ENCODE measurements at regions not wholly inside any gene's neighbourhood (a gene's known extent, or its start where the extent isn't known, plus 50 kb on each side); places are given as distances from the start of the nearest gene placed in this dataset.
"Not testable (repeated sequence)": the region's sequence is repeated elsewhere in the genome, so short reads cannot be mapped to it uniquely, and the experiment has no call there.

GRCh38 chr2:176872406-176872805 is 340.2 kb upstream of the HNRNPA3 start:
- TF ChIP-seq, protein P1, sequence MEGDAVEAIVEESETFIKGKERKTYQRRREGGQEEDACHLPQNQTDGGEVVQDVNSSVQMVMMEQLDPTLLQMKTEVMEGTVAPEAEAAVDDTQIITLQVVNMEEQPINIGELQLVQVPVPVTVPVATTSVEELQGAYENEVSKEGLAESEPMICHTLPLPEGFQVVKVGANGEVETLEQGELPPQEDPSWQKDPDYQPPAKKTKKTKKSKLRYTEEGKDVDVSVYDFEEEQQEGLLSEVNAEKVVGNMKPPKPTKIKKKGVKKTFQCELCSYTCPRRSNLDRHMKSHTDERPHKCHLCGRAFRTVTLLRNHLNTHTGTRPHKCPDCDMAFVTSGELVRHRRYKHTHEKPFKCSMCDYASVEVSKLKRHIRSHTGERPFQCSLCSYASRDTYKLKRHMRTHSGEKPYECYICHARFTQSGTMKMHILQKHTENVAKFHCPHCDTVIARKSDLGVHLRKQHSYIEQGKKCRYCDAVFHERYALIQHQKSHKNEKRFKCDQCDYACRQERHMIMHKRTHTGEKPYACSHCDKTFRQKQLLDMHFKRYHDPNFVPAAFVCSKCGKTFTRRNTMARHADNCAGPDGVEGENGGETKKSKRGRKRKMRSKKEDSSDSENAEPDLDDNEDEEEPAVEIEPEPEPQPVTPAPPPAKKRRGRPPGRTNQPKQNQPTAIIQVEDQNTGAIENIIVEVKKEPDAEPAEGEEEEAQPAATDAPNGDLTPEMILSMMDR (IDR thresholded peaks at IDR 0.05; ENCODE audit: partially characterized antibody, unreplicated experiment), result no peak
- H3K36me3 Mint-ChIP-seq (ENCODE audit: unreplicated experiment), result peaks cover 4% of the 10 kb centered on the region
- no peaks in the 10 kb centered on the region for H3K27me3 Mint-ChIP-seq (ENCODE audit: unreplicated experiment)
- peaks cover 3% of the 10 kb centered on the region for H3K9me3 Mint-ChIP-seq (ENCODE audit: unreplicated experiment)
- H3K27ac Mint-ChIP-seq (ENCODE audit: unreplicated experiment), result no peak overlapping the region
- no peak overlapping the region for H3K4me3 Mint-ChIP-seq (ENCODE audit: unreplicated experiment)
- no peaks in the 10 kb centered on the region for H3K4me1 Mint-ChIP-seq (ENCODE audit: low read depth, unreplicated experiment)
- no peak for DNase-seq

- Mint-ChIP-seq H3K4me1 (ENCODE audit: low read depth, unreplicated experiment) (no peaks in the 10 kb centered on the region), H3K36me3 (ENCODE audit: unreplicated experiment) (peaks cover 4% of the 10 kb centered on the region), H3K4me3 (ENCODE audit: unreplicated experiment) (no peak overlapping the region), H3K27me3 (ENCODE audit: unreplicated experiment) (no peaks in the 10 kb centered on the region), H3K9me3 (ENCODE audit: unreplicated experiment) (peaks cover 3% of the 10 kb centered on the region), H3K27ac (ENCODE audit: unreplicated experiment) (no peak overlapping the region)
- TF ChIP-seq, protein P1 (IDR thresholded peaks at IDR 0.05; ENCODE audit: partially characterized antibody, unreplicated experiment), result no peak
- DNase-seq, result peak; percentile 25
Observed at GRCh38 chr2:176873403-176873802, 339.2 kb upstream of the HNRNPA3 start.

- H3K9me3 Mint-ChIP-seq (ENCODE audit: unreplicated experiment), result peaks cover 3% of the 10 kb centered on the region
- no peak overlapping the region for H3K27ac Mint-ChIP-seq (ENCODE audit: unreplicated experiment)
- TF ChIP-seq, protein P1 (IDR thresholded peaks at IDR 0.05; ENCODE audit: partially characterized antibody, unreplicated experiment), result no peak
- DNase-seq, result no peak
- no peaks in the 10 kb centered on the region for H3K27me3 Mint-ChIP-seq (ENCODE audit: unreplicated experiment)
- no peaks in the 10 kb centered on the region for H3K4me1 Mint-ChIP-seq (ENCODE audit: low read depth, unreplicated experiment)
- H3K36me3 Mint-ChIP-seq (ENCODE audit: unreplicated experiment), result no peaks in the 10 kb centered on the region
- H3K4me3 Mint-ChIP-seq (ENCODE audit: unreplicated experiment), result no peak overlapping the region
Observed at GRCh38 chr2:176876493-176877103, 336.0 kb upstream of the HNRNPA3 start.

DNA sequence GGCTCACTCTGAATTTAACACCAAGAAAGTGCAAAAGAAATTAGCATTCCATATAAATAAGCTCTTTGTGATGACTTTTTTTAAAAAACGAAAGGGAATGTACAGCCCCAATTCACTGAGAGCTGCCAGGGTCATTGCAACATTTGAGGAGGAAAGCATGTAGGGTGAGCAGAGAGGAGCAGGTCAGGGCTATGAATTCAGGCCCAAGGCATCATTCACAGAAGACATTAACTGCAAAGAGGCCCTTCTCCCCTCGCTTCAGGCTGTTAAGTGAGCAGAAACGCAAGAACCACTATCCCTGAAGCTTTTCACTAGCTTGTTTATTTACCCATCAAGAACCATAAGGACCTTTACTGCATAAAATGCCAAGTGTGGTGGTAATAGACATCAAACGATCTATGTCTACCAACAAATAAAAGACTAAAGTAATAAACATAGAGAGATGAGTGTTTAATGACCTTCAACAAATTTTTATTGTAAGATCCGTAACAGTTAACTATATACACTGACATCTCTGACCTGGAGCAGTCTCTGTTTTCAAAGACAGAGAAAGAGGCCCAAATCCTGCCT is 333.1 kb upstream of the HNRNPA3 start:
- TF ChIP-seq, protein P1 (IDR thresholded peaks at IDR 0.05; ENCODE audit: partially characterized antibody, unreplicated experiment), result no peak
- H3K4me3 Mint-ChIP-seq (ENCODE audit: unreplicated experiment), result no peak overlapping the region
- DNase-seq, result no peak

DNA sequence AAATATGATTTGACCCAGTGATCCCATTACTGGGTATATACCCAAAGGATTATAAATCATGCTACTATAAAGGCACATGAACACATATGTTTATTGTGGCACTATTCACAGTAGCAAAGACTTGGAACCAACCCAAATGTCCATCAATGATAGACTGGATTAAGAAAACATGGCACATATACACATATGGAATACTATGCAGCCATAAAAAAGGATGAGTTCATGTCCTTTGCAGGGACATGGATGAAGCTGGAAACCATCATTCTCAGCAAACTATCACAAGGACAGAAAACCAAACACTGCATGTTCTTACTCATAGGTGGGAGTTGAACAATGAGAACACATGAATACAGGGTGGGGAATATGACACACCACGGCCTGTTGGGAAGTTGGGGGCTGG is 330.5 kb upstream of the HNRNPA3 start:
- H3K9me3 Mint-ChIP-seq (ENCODE audit: unreplicated experiment); H3K4me1 Mint-ChIP-seq (ENCODE audit: low read depth, unreplicated experiment); H3K4me3 Mint-ChIP-seq (ENCODE audit: unreplicated experiment); H3K36me3 Mint-ChIP-seq (ENCODE audit: unreplicated experiment); DNase-seq; H3K27ac Mint-ChIP-seq (ENCODE audit: unreplicated experiment); H3K27me3 Mint-ChIP-seq (ENCODE audit: unreplicated experiment): not testable (repeated sequence)

More for the DNA sequence above, 333.1 kb upstream of the HNRNPA3 start:
- H3K4me1 Mint-ChIP-seq (ENCODE audit: low read depth, unreplicated experiment), result no peaks in the 10 kb centered on the region
- no peak overlapping the region for H3K27ac Mint-ChIP-seq (ENCODE audit: unreplicated experiment)
- H3K36me3 Mint-ChIP-seq (ENCODE audit: unreplicated experiment), result no peaks in the 10 kb centered on the region
- no peaks in the 10 kb centered on the region for H3K9me3 Mint-ChIP-seq (ENCODE audit: unreplicated experiment)
- H3K27me3 Mint-ChIP-seq (ENCODE audit: unreplicated experiment), result no peaks in the 10 kb centered on the region
